Right hindlimb (tissue), 1 donor: ENCODE measurements at regions not wholly inside any gene's neighbourhood (a gene's known extent, or its start where the extent isn't known, plus 50 kb on each side); places are given as distances from the start of the nearest gene placed in this dataset.

Experiments
- DNase-seq: peaks from one replicate; pipeline ENCODE4 v3.0.0-alpha.2; 2018

DNA sequence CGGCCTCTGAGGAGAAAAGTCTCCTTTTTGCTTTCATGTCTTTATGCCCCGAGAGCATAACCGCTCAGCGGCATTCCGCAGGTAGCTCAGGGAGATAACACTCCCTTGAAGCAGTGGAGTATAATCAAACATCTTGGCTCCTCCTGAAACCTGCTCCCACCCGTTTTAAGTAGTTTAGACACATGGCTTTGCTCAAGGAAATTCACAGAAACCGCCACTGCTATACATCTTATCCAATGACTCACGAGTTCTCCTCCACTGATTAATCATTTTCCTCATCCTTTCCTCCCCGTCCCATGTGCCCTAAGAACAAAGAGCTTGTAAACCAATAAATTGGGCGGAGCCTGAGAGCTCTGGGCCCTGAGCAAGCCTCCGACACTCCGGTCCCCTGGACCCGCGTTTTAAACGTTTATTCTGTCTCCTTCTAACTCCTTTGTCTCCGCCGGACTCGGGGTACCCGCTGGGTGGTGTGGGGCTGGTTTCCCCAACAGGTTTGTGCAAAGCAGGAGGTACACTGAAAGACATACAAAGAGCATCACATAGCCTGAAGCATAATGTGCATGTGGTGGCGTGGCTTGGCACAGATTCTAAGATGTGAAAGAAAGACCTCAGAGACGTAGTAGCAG lies 401.2 kb downstream of the TLL1 start:
- no peak for DNase-seq

DNA sequence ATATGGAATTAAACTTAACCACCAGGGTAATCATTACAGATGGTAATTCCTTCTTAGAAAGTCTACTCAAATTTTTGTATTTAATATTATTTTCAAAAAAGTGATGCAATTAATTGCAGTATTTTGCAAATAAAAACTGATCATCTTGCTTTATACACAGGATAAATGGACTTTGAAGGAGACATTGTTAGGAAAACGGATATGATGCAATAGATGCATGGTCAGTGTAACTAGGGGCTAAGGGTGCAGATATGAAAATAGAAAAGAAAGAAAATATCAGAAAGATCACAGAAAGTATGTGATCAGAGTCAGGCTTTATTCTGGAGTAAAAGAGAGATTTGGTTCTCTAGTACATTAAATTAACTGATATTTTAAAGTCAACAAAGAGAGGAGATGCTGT lies 401.7 kb downstream of the TLL1 start:
- DNase-seq: no peak

DNA sequence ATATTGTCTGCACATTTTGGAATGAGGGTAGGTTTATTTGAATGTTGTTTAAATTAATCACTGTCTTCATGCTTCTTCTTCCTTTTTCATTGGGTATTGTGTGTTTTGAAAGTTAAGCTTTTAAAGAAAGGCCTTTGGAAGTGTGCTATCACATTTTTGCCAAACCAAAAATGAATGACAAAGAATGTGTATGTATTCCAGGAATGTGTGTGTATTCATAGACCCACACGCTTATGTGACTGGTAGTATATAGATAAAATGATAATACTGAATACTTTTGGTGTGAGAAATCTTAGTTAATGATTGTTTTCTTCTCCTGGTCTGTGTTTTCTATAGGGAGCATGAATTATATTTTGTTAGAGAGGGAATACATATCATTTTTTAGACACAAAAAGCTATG lies 404.4 kb downstream of the TLL1 start:
- no peak for DNase-seq

DNA sequence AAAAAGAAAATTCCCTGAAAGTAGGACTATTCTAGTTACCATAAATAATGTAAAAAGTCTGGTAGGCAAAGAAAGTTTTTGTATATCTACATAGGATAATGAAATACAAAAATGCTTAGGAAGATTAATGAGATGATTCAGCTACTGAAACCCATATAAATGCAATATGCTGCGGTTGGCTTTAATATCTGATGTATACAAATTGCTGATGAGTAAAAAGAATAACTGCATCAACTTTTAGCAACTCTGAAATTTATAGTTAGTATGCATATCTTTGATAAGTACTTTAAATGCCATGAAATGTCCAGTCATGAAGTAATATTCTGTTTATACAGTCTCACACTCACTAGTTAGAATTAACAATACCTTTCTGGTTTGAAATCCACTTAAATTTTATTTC lies 404.8 kb downstream of the TLL1 start:
- no peak for DNase-seq

DNA sequence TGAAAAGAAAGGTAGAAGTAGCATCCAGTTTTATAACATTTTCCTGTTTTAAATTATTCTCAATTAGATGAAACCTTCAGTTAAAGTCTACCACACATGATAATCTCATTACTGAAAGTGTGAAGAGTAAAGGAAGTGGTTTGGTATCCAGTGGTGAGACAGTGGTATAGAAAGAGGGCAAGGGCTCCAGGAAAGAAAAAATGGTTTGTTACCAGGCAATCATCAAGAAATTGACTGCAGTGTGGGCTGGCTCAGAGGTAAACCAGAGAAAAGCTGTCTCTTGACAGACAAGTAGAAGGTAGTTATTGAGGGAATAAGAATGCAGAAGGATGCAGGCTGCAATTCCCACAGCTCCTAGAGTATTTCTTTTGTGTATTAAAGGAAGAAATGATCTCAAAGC lies 406.2 kb downstream of the TLL1 start:
- no peak for DNase-seq

DNA sequence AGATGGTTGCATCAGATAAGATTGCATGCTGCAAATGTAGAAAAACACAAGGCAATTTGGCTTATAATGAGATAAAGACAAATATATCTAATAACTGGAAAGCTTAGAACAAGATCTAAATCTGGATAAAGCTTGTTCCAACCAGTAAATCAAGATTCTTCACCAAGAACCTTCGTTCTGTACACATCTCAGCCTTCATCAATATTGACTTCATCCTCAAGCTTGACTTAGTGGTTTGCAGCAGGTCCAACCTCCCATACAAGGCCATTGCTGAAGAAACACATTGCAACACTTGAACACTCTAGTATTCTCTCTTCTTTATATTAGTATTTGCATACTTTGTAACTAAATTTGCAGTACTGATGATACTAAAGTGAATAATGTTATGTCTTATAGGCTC lies 407.6 kb downstream of the TLL1 start:
- DNase-seq: no peak

DNA sequence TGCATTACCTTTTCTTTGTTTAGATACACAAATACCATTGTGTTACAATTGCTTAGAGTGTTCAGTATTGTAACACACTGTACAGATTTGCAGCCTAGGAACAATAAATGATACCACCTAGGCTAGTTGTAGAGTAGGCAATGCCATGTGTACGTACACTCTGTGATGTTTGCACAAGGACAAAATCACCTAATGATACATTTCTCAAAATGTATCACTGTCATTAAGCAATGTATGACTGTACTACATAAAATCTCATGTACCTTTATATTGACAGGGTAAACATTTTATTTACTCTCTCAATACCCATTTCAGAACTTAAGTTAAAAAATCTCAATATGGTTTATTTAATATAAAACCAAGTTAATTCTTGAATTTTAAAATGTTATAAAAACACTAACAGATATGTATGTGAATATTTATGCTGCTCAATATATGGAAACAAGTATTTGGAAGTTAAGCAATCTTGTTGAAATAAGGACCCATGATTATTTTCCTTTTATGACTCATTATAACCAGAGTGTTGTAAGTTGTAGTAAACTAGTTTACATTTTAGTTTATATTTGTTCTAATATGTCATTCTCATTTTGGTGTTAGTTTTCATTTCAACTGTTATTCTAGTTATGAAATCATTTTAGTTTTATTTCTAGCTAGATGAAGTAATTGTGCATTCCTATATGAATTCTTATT lies 409.2 kb downstream of the TLL1 start:
- DNase-seq: no peak

DNA sequence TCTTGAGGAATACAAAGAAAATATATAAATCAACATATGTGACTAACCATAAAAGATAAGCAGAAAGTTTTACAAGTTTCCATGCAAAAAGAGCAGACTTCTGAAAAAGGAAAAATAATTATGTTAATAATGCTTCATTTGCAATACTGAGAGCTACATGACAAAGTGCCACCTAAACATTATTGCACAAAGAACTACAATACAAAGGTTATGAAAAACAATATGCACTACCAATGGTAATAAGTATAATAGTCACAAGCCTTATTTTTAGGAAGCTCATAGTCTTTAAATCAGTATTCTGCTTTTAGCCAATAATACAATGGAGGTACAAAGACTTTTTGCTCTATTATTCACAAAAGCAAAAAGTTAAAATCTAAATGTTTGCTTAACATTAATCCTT lies 411.2 kb downstream of the TLL1 start:
- no peak for DNase-seq

DNA sequence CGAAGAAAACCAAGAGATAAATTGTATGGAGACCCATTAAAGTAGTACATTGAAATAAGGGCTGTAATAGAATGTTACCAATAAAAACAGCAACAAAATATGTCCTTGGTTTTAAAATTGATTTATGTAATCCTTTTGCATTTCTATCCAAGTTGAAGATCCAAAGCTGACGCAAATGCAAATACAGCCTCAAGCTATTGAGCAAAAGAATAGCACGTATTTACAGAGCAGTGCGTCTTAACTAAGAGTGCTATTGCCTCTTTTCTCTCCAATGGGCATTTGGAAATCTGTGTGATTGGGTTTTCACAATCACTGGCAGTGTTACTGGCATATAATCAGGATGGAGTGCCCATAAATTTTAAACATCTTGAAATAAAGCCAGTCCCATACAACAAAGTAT lies 417.4 kb downstream of the TLL1 start:
- DNase-seq: no peak

DNA sequence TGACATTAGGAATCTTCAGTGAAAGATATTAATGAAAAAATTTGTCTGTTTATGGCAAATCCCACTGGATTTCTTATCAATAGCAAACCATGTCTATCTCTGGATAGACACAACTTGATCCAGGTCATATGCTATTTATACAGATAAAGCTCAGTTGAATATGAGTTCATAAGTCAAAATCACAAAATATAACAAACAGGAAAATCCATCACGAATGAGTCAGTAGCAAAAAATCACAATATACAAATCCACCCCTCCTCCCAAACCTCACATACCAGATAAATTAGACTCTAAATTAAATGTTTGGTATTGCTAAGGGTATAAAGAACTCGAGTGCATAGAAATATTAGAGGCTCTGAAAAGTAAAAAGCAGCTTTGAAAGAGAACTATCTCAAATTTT lies 420.5 kb downstream of the TLL1 start:
- no peak for DNase-seq

DNA sequence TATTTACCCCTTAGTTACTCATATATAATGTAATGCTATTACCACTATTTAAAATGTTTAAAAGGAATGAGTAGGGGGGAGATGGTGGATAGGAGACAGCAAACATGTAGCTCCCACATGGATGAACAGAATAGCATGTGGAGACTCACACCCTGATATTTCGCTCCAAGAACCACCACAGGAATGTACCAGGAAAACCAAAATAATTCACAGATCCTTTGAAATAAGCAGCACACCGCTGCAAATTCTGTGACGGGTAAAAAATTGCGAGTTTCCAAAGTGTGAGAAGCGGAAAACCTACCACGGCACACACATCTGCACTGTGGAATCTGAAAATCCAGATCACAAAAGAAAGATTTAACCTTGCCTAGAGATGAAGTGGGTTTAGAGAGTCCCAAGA lies 428.2 kb downstream of the TLL1 start:
- DNase-seq: no peak

DNA sequence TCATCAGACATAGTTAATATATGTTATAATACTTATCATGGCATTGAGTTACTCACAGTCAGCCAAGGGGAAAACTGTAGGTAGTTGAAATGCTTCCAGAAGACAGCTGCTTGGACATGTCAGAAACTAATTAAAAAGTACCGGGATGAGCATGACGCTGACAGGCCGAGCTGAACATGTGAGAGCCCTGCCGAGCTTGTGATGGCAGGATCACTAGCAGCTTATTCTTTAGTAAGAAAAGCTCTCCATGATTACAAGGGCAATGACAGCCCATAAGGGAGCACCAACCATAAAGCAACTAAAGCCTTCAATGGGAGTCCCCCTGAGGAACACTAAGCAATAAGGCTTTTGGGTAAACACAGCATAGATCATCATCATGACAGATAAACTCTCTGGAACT lies 435.6 kb downstream of the TLL1 start:
- no peak for DNase-seq

DNA sequence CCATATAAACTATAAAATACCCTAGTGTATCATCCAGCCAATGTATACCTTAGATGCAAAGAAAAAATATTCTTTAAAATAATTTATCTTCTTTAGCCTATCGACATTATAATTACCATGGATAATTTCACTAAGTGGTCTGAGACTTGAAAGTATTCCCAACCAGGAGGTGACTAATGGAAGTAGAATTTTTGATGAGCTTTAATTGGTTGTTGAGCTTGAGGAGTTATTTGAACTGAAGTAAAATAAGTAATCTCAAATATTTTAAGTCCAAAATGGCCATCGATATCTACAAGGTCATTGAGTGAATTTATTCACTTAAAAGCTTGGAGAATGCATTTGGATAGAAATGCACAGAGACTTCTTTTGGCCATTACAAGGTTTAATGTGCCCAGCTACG lies 436.2 kb downstream of the TLL1 start:
- no peak for DNase-seq

DNA sequence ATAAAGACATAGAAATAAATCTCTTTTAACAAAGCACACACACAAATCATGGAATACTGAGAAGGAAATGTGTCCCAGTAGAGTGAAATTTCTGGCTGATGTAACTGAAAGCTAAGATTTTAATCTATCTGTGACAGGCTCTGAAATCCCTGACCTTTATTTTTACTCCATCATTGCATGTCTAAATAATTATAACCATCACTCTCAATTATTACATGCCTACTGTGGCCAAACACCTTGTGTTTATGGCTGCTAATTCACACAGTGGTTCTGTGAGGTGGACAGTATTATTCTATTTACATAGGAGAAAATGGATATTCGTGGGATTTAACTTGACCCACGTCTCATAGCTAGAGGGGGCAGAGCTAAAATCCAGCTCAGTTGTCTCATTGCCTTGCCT lies 438.1 kb downstream of the TLL1 start:
- DNase-seq: no peak

DNA sequence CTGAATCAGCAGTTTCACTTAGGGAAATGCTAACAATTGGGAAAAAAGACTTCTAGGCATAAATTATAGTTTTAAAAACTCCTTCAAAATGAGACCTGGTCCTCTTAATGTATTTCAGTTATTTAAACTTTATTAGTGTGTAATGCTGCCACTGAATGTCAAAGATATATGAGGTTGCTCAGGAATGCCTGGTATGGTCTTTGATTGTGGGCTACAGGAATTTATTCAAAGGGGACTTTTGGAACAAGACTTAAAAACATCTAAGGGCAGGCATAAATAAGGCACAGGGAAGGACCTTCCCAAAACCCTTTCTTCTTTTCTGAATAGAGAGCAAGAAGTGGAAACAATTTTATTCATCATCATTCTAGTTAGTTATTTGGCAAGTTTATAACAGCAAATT lies 439.1 kb downstream of the TLL1 start:
- no peak for DNase-seq

DNA sequence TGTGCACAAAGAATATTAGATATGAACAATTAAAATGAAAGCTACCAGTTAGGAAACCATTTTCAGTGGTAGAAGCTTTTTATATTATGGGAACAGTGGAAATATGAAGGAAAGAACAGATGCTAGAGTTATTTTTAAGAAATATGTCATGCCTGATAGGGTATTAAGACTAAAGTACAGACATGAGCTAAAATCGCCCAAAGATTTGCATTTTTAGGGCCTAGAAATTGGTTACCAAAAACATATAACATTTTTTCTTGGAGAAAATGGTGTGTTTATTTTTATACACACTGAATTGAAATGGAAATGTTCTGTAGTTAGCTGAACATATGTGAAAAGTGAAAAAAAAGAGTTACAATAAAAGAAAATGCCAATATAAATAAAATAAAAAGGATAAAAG lies 441.9 kb downstream of the TLL1 start:
- DNase-seq: no peak

DNA sequence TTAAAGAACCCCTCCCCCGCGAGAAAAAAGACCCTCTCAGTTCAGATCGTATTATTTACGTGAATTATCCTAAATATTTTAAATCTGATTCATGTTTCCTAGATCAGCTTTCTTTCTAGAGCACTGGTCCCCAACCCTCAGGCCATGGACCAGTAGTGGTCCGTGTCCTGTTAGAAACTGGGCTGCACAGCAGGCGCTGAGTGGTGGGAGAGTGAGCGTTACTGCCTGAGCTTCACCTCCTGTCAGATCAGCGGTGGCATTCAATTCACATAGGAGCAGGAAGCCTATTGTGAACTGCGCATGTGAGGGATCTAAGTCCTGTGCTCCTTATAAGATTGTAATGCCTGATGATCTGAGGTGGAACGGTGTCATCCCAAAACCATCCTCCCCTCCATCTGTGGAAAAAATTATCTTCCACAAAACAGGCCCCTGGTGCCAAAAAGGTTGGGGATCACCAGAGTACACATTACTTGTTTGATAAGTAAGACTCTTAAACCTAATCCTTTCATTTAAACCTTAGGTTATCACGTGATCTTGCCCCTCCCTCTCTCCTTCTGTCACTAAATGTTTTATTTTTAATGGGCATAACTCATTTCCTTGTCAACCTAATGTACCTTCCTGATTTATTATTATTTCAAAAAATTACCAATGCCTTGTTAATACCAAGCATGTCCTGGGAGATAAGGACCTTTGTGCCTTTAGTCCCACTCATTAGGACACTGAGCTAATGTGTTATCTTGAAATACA lies 442.9 kb downstream of the TLL1 start:
- DNase-seq: no peak

DNA sequence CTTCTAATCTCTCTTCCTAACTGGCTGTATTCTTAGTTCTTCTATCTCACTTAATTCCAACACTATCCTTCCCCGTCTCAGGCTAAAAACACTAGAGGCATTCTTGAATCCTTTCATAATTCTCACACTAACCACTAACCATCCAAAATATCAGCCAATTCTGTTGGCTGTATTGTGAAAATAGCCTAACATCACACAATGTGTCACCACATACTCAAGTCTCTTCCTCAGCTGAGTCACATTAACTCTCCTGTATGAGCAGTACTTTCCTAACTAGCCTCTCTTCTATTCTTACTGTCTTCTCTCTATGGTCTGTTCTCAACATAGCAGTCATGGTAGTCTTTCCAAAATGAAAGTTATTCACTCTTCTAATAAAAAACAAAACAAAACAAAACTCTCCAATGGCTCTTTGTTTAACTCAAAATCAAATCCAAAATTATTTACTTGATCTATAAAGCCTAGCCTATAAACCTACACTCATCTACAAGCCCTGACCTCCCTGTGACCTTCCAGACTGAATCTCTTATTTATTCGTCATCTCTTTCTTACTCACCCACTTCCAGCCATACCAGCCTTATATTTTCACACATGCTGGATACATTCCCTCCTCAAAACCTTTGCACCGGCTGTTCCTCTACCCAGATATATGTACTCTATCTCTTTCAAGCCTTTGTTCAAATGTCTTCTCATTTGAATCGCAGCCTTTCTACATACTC lies 445.9 kb downstream of the TLL1 start:
- no peak for DNase-seq

DNA sequence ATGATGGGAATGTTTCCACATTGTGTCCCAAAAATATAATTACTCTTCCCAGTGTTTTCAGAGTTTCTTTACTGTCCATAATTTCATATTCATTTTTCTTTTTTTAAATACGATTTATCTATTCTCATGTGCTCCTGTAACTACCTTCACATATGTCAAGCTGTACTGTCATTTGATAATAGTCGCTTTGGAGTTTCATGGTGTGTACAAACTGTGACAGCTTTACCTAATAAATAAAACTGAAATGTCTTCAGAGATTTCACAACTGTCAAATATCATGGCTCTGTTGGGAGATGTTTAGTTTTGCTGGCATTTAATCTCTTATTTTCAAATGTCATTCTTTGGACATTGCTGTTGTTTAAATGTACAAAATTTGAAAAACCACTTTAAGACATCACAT lies 450.2 kb downstream of the TLL1 start:
- DNase-seq: no peak

DNA sequence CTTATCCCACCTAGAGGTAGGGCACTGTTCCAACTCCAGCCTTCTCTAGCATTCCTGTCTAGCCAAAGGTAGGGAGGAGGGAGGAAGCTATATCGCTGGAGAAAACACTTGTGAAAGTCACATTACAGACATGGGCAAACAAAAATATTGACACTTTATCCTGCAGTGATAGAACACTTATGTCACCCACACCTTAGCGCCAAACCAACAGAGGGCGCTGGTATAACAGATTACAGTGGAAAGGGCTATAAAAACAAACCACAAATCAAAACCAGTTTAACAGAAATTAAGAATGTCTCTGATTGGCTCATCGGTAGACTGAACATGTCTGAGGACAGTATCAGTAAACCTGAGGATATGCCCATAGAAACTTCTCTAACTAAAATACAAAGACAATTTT lies 451.3 kb downstream of the TLL1 start:
- no peak for DNase-seq

DNA sequence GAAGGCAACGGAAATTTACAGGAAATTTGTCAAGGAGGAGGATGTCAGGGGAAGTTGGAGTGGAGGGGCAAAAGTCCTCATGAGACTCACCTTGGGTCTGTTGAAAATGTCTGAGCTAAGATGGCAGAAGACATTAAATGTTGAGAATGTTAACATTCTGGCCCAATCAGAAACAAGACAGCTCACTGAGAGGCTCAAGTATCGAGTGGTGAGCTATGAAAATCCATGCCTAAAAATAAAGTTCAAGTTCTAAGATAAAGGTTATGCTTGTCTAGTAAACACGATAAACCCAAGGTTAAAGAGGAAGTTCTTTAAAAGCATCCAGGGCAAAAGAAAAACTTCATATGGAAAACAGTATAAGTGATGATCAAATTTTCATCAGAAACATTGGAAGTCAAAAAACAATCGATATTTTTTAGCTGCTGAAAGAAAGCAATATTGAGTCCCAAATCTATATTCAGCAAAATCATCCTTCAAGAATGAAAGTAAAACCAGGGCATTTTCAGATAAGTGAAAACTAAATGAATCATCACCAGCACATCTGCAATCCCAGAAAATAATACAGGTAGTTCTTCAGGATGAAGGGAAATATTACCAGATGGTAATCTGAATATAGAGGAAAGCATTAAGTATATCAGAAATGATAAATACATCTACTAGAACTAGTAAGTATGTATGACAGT lies 462.4 kb downstream of the TLL1 start:
- DNase-seq: no peak

DNA sequence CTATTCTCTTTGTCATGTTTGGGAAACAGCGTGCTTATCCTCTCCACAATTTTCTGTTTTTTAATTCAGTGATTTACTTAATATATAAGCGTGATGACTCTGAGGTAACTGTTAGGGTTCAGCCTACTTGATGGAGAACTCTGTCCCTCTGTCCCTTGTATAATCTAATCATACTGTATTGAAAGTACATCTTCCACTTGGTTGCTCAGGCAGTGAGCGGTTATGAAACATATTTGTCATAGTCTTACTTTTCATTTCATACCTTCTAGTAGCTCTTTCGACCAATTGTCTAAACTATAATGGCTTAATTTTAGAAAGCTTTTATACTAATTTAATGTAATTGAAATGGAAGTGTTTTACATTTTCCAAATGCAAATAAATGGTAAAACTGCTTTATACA lies 469.0 kb downstream of the TLL1 start:
- DNase-seq: no peak

DNA sequence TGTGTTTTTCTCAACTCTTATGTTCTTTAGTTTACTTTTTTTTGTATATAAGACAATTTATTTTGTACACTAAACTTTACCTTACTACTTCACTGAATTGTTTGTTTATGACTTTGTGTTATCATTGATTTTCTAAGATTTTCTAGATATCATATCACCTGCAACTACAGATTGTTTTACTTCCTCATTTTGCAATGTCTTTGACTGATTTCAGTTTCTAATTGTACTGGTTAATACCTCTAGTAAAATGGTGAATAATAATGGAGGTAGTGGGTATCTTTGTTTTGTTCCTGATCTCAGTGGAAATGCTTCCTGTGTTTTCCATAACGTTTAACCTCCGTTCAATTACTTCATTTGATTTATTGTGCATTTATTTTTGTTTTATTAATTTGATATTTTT lies 490.2 kb downstream of the TLL1 start:
- DNase-seq: no peak
